Lower leg skin (tissue), 4 donors: ENCODE measurements at regions not wholly inside any gene's neighbourhood (a gene's known extent, or its start where the extent isn't known, plus 50 kb on each side); places are given as distances from the start of the nearest gene placed in this dataset.

ENCODE experiments used
- DNase-seq, 2 donors: peaks; one replicate each; pipeline ENCODE4 v3.0.0-alpha.2; 2019; ENCODE audit warnings: low spot score in 2 of 2
- H3K4me3 ChIP-seq: fragments of 200-600 bp; sonication (generic); 2 replicates; pipeline ENCODE4 v1.5.1; 2017; ENCODE audit warnings: mild to moderate bottlenecking, low read depth; ENCODE audit not compliant: poor library complexity, severe bottlenecking
- POLR2A ChIP-seq, 2 donors: fragments of 450-650 bp; IDR thresholded peaks; one replicate each; pipeline ENCODE4 v1.6.1; 2016 to 2017; ENCODE audit warnings: antibody characterized with exemption in 2 of 2, mild to moderate bottlenecking in 1 of 2, moderate library complexity in 1 of 2
- WGBS, 2 donors: methylation state at CpG; one replicate each; pipeline ENCODE4 v1.1.5; 2018; 5-methylcytosine and 5-hydroxymethylcytosine counted together
- intact Hi-C: fragments of 100-400 bp; cut with DNase I; formaldehyde crosslinking; loops from one replicate; pipeline ENCODE4 v1.15.0; 2023; ENCODE audit warnings: low total_unique reads
- TF ChIP-seq, protein P1 (sequence below), 3 donors: fragments of 450-650 bp; IDR thresholded peaks; one replicate each; pipeline ENCODE4 v1.5.1; 2016; ENCODE audit warnings: antibody characterized with exemption in 3 of 3, mild to moderate bottlenecking in 3 of 3, moderate library complexity in 2 of 3

DNA sequence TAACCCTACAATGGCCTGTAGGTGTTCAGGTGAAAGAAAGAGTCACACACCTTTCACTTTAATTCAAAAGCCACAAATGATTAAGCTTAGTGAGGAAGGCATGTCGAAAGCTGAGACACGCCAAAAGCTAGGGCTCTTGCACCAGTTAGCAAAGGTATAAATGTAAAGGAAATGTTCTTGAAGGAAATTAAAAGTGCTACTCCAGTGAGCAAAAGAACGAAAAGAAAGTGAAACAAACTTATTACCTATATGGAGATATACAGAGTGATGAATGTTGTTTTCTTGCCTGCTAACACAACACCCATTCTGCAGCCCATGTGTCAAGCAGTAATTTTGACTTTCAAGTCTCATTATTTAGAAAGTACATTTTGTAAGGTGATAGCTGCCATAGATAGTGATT lies 254.2 kb upstream of the SLC24A2 start:
- DNase-seq = no peak
- intact Hi-C loops = no loop called here
- 72 to 81% methylated on average over 3 of the region's 3 CpGs for WGBS, 2 donors
- TF ChIP-seq, protein P1, sequence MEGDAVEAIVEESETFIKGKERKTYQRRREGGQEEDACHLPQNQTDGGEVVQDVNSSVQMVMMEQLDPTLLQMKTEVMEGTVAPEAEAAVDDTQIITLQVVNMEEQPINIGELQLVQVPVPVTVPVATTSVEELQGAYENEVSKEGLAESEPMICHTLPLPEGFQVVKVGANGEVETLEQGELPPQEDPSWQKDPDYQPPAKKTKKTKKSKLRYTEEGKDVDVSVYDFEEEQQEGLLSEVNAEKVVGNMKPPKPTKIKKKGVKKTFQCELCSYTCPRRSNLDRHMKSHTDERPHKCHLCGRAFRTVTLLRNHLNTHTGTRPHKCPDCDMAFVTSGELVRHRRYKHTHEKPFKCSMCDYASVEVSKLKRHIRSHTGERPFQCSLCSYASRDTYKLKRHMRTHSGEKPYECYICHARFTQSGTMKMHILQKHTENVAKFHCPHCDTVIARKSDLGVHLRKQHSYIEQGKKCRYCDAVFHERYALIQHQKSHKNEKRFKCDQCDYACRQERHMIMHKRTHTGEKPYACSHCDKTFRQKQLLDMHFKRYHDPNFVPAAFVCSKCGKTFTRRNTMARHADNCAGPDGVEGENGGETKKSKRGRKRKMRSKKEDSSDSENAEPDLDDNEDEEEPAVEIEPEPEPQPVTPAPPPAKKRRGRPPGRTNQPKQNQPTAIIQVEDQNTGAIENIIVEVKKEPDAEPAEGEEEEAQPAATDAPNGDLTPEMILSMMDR (IDR thresholded peaks at IDR 0.05) = no peak
- TF ChIP-seq POLR2A (IDR thresholded peaks at IDR 0.05) = no peak
- no peak overlapping the region for H3K4me3 ChIP-seq

DNA sequence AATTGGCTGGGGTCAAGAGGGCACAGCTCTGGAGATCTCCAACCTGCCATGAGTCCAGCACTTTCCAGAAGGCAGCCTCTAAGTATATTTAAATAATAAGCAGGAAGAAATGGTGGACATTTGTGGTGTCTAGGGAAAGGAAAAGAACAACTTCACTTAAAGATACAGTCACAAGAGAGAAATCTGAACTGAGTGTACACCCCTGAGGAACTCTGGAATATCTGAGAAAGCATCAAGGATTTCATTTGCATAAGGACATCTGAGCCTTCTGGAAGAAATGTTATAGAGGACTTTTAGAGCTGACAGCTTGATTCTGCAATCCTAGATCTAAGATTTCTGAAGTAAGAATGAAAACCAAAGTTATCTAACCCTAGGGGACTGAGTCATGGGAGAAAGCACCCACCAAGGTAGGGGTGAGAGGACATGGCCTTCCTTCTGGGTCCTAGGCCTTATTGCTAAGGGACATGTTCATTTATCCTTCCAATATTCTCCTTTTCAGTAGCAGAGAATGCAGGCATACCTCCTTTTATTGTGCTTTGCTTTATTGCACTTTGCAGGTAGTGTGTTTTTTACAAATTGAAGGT lies 253.4 kb upstream of the SLC24A2 start:
- intact Hi-C loops = no loop called here
- DNase-seq = no peak
- TF ChIP-seq, protein P1 (IDR thresholded peaks at IDR 0.05) = no peak
- TF ChIP-seq POLR2A (IDR thresholded peaks at IDR 0.05) = no peak
- no peak overlapping the region for H3K4me3 ChIP-seq

DNA sequence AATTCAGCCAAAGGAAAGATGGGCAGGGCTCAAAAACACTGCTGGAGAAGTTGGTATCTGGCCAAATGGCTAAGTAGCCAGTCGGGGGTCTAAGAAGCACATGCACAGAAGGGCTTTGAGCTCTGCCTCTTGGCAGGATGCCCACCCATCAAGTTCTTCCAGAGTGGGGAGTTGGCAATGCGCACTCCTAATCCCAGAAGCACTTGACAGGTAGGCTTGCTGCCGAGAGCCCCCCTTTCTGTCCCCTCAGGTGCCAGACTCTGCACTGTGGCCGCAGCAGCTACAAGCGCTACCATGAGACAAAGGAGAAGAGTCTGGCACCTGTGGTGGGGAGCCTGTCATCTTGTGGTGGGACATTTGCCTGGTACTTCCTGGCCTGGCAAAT lies 252.9 kb upstream of the SLC24A2 start:
- no peak for DNase-seq
- H3K4me3 ChIP-seq = no peak overlapping the region
- WGBS, 2 donors = 58 to 72% methylated on average over 5 of the region's 5 CpGs
- TF ChIP-seq, protein P1 (IDR thresholded peaks at IDR 0.05) = no peak
- intact Hi-C loops = no loop called here

DNA sequence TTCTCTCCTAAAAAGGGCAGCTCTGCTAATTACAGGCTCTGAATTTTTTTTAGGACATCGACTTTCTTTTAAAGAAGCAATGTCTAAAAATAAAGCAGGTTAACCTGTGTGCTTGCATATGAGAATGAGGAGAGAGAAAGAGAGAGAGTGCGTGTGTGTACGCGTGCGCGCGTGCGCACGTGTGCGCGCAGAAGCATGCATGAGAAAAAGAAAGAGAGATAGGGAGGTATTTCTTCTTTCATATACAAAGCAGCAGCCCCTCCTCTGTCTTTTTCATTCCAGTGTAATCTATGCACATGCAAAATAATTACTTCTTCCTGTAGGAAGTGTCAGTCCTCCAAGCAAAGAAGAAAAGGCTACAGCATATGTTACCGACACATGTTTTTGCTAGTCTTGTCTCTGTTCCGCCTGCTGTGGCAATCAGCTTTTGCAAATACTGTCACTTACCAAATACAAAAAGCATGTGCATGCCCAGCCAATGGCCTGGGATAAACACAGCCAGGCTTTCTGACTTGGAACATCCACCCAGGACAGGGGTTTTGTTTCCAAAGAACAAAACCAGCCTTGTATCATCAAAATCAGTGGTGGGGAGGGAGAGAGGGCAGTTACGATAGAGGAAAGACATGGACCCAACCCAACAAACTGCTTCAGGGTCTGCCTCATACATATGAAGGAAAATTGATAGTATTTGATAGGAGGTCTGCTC lies 252.3 kb upstream of the SLC24A2 start:
- 53 to 67% methylated on average over 14 of the region's 14 CpGs for WGBS, 2 donors
- no peak for TF ChIP-seq POLR2A (IDR thresholded peaks at IDR 0.05)
- TF ChIP-seq, protein P1 (IDR thresholded peaks at IDR 0.05) = no peak
- intact Hi-C loops = no loop called here
- DNase-seq = no peak
- H3K4me3 ChIP-seq = no peak overlapping the region

DNA sequence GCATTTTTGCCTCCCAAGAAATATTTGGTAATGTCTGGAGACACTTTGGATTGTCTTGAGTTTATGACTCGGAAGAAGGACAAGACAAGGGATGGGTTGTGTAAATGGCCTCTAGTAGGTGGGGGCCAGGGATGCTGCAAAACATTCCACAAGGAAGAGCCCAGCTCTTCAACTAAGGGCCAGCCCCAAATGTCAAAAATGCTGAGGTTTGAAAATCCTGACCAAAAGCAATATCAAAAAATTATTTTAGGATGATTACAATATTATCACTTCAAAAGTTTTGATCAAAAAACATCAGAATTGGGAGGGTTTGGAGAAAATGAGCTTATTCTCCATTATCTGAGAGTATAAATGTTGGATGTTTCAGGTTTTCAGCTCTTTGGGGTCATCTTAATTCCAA lies 248.9 kb upstream of the SLC24A2 start:
- no peak overlapping the region for H3K4me3 ChIP-seq
- 93 to 94% methylated on average over 1 of the region's 1 CpG for WGBS, 2 donors
- TF ChIP-seq POLR2A (IDR thresholded peaks at IDR 0.05) = no peak
- intact Hi-C loops = no loop called here
- DNase-seq = no peak

DNA sequence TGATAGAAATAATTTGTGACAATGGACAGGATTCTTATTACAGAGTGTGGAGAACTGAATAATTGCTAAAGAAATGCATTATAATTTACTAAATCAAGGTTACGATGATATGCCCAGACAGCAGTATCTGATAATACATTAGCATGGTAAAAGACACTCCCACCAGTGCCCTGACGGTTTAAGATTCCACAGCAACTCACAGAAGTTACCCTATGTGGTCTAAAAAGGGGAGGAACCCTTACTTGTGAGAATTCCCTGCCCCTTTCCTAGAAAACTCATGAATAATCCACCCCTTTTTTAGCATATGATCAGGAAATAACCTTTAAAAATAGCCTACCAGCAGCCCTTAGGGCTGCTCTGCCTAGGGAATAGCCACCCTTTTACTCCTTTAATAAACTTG lies 244.7 kb upstream of the SLC24A2 start:
- H3K4me3 ChIP-seq = no peak overlapping the region
- WGBS, 2 donors = 53 to 57% methylated on average over 2 of the region's 2 CpGs
- intact Hi-C loops = no loop called here
- no peak for TF ChIP-seq POLR2A (IDR thresholded peaks at IDR 0.05)
- TF ChIP-seq, protein P1 (IDR thresholded peaks at IDR 0.05) = no peak
- no peak for DNase-seq
